HepG2 (cell line): ENCODE measurements at regions not wholly inside any gene's neighbourhood (a gene's known extent, or its start where the extent isn't known, plus 50 kb on each side); places are given as distances from the start of the nearest gene placed in this dataset.

Source experiments
- NFE2L2 ChIP-seq: fragments of 150-350 bp; IDR thresholded peaks from 2 replicates; pipeline ENCODE4 v1.6.1; 2014; ENCODE audit warnings: low read length
- PLSCR1 ChIP-seq: sonication (generic); formaldehyde crosslinking; IDR thresholded peaks from 2 replicates; pipeline ENCODE4 v1.5.0; 2020; ENCODE audit warnings: missing genetic modification reagents, mild to moderate bottlenecking, borderline replicate concordance
- ZNF136 ChIP-seq: sonication (generic); formaldehyde crosslinking; IDR thresholded peaks from 2 replicates; pipeline ENCODE4 v1.8.1; 2022; ENCODE audit warnings: low read depth, mild to moderate bottlenecking, moderate library complexity, missing genetic modification reagents
- ZNF577 ChIP-seq: sonication (generic); formaldehyde crosslinking; IDR thresholded peaks from 2 replicates; pipeline ENCODE4 v1.4.0; 2020; ENCODE audit warnings: mild to moderate bottlenecking, low read depth, missing genetic modification reagents, borderline replicate concordance

GRCh38 chr18:39419315-39419714, 1853.7 kb upstream of the CELF4 start:
- TF ChIP-seq PLSCR1, result no peak
- TF ChIP-seq ZNF577, result no peak
- TF ChIP-seq ZNF136 (CRISPR knock-in tag), result no peak
- no peak for TF ChIP-seq NFE2L2
